SK-N-SH treated with all-trans-retinoic acid at 6 μM for 48 hours (cell line): ENCODE measurements at regions not wholly inside any gene's neighbourhood (a gene's known extent, or its start where the extent isn't known, plus 50 kb on each side); places are given as distances from the start of the nearest gene placed in this dataset.

Experiments used
- ATAC-seq: fragments of 200-7000 bp; cut with Tn5 transposase; 3 replicates; pipeline ENCODE4 v1.9.1; 2020; ENCODE audit warnings: mild to moderate bottlenecking, moderate library complexity
- ARNTL ChIP-seq: fragments of 450-650 bp; formaldehyde crosslinking; IDR thresholded peaks from 2 replicates; pipeline ENCODE4 v1.5.0; 2020; ENCODE audit warnings: low read depth, mild to moderate bottlenecking, moderate library complexity, borderline replicate concordance
- BACH2 ChIP-seq: fragments of 250-450 bp; sonication (Bioruptor Pico); IDR thresholded peaks from 2 replicates; pipeline ENCODE4 v1.9.0; 2021; ENCODE audit warnings: mild to moderate bottlenecking, borderline replicate concordance
- CREB5 ChIP-seq: fragments of 250-450 bp; sonication (Bioruptor Pico); IDR thresholded peaks from 2 replicates; pipeline ENCODE4 v1.5.1; 2020; ENCODE audit warnings: low read depth, mild to moderate bottlenecking, moderate library complexity
- CSDC2 ChIP-seq: fragments of 250-450 bp; sonication (Bioruptor Pico); IDR thresholded peaks from 2 replicates; pipeline ENCODE4 v1.5.0; 2020; ENCODE audit warnings: mild to moderate bottlenecking, moderate library complexity
- ESRRG ChIP-seq: fragments of 250-450 bp; sonication (Bioruptor Pico); IDR thresholded peaks from 2 replicates; pipeline ENCODE4 v1.6.1; 2021; ENCODE audit warnings: mild to moderate bottlenecking
- ISL1 ChIP-seq: fragments of 250-450 bp; sonication (Bioruptor Pico); IDR thresholded peaks from 2 replicates; pipeline ENCODE4 v2.1.2; 2022; ENCODE audit warnings: mild to moderate bottlenecking, moderate library complexity
- OSR1 ChIP-seq: fragments of 250-450 bp; sonication (Bioruptor Pico); IDR thresholded peaks from 2 replicates; pipeline ENCODE4 v1.8.0; 2022; ENCODE audit warnings: moderate library complexity, mild to moderate bottlenecking, inconsistent platforms
- PATZ1 ChIP-seq: fragments of 250-450 bp; sonication (Bioruptor Pico); IDR thresholded peaks from 2 replicates; pipeline ENCODE4 v1.8.0; 2020; ENCODE audit warnings: mild to moderate bottlenecking, moderate library complexity, borderline replicate concordance
- POU6F1 ChIP-seq: fragments of 250-450 bp; sonication (Bioruptor Pico); IDR thresholded peaks from 2 replicates; pipeline ENCODE4 v1.8.0; 2021; ENCODE audit warnings: low read depth, mild to moderate bottlenecking, moderate library complexity, borderline replicate concordance
- PPARA ChIP-seq: fragments of 250-450 bp; sonication (Bioruptor Pico); IDR thresholded peaks from 2 replicates; pipeline ENCODE4 v1.5.0; 2020; ENCODE audit warnings: mild to moderate bottlenecking, borderline replicate concordance
- RARB ChIP-seq: fragments of 250-450 bp; sonication (Bioruptor Pico); IDR thresholded peaks from 2 replicates; pipeline ENCODE4 v1.8.0; 2021; ENCODE audit warnings: mild to moderate bottlenecking, moderate library complexity
- SNAI2 ChIP-seq: fragments of 250-450 bp; sonication (Bioruptor Pico); IDR thresholded peaks from 2 replicates; pipeline ENCODE4 v1.5.0; 2020; ENCODE audit warnings: mild to moderate bottlenecking, moderate library complexity
- TCF4 ChIP-seq: fragments of 250-450 bp; sonication (Bioruptor Pico); IDR thresholded peaks from 2 replicates; pipeline ENCODE4 v1.8.0; 2021; ENCODE audit warnings: mild to moderate bottlenecking, moderate library complexity, borderline replicate concordance
- TOX ChIP-seq: fragments of 250-450 bp; sonication (Bioruptor Pico); IDR thresholded peaks from 2 replicates; pipeline ENCODE4 v1.8.0; 2021; ENCODE audit warnings: mild to moderate bottlenecking, moderate library complexity, borderline replicate concordance
- TSHZ2 ChIP-seq: fragments of 250-450 bp; sonication (Bioruptor Pico); IDR thresholded peaks from 2 replicates; pipeline ENCODE4 v1.5.0; 2020; ENCODE audit warnings: mild to moderate bottlenecking, moderate library complexity
- ZC3H10 ChIP-seq: fragments of 250-450 bp; sonication (Bioruptor Pico); IDR thresholded peaks from 2 replicates; pipeline ENCODE4 v1.5.1; 2021; ENCODE audit warnings: mild to moderate bottlenecking, moderate library complexity
- ZFP3 ChIP-seq: fragments of 250-450 bp; sonication (Bioruptor Pico); IDR thresholded peaks from 2 replicates; pipeline ENCODE4 v1.5.0; 2020; ENCODE audit warnings: mild to moderate bottlenecking, moderate library complexity
- ZFP30 ChIP-seq: fragments of 450-650 bp; formaldehyde crosslinking; IDR thresholded peaks from 2 replicates; pipeline ENCODE4 v1.5.0; 2022; ENCODE audit warnings: mild to moderate bottlenecking, moderate library complexity
- ZNF565 ChIP-seq: fragments of 450-650 bp; formaldehyde crosslinking; conservative IDR thresholded peaks from 2 replicates; pipeline ENCODE4 v1.5.0; 2020; ENCODE audit warnings: low read depth, mild to moderate bottlenecking, moderate library complexity
- ZNF70 ChIP-seq: fragments of 450-650 bp; formaldehyde crosslinking; IDR thresholded peaks from 2 replicates; pipeline ENCODE4 v1.5.0; 2020; ENCODE audit warnings: mild to moderate bottlenecking, moderate library complexity
- ZNF8 ChIP-seq: fragments of 450-650 bp; formaldehyde crosslinking; IDR thresholded peaks from 2 replicates; pipeline ENCODE4 v1.5.0; 2020; ENCODE audit warnings: mild to moderate bottlenecking, moderate library complexity

GRCh38 chr2:118549503-118549902 lies 297.9 kb downstream of the EN1 start:
- TF ChIP-seq ZFP3: no peak
- TF ChIP-seq TCF4 (CRISPR knock-in tag): no peak
- TF ChIP-seq ZNF70 (CRISPR knock-in tag): no peak
- TF ChIP-seq PATZ1: no peak
- no peak for TF ChIP-seq BACH2 (CRISPR knock-in tag)
- TF ChIP-seq CSDC2: no peak
- TF ChIP-seq TSHZ2: no peak
- TF ChIP-seq PPARA (CRISPR knock-in tag): no peak
- no peak for TF ChIP-seq ESRRG (CRISPR knock-in tag)
- TF ChIP-seq ISL1: no peak
- no peak for TF ChIP-seq ZFP30 (CRISPR knock-in tag)
- no peak for TF ChIP-seq SNAI2 (CRISPR knock-in tag)
- TF ChIP-seq TOX (CRISPR knock-in tag): no peak
- no peak for TF ChIP-seq POU6F1
- no peak for TF ChIP-seq ZNF8 (CRISPR knock-in tag)
- ATAC-seq: no peak

- no peak for ATAC-seq
- TF ChIP-seq CREB5 (no peak), PPARA (CRISPR knock-in tag) (no peak)
- TF ChIP-seq, all 23 proteins: peak for 0
Measured at GRCh38 chr2:118548880-118549488, 298.5 kb downstream of the EN1 start.

- TF ChIP-seq TCF4 (CRISPR knock-in tag) (no peak), SNAI2 (CRISPR knock-in tag) (no peak), POU6F1 (no peak), ZC3H10 (no peak), ZNF565 (CRISPR knock-in tag) (no peak), OSR1 (CRISPR knock-in tag) (no peak), PATZ1 (no peak), PPARA (CRISPR knock-in tag) (no peak), ZNF8 (CRISPR knock-in tag) (no peak), ARNTL (CRISPR knock-in tag) (no peak), RARB (no peak)
- peak; percentile 75 for ATAC-seq
Measured at GRCh38 chr2:118539290-118539689, 308.2 kb downstream of the EN1 start.
